ENCODE measurements at regions not wholly inside any gene's neighbourhood (a gene's known extent, or its start where the extent isn't known, plus 50 kb on each side); places are given as distances from the start of the nearest gene placed in this dataset.
A peak's percentile ranks its signal among the peaks of the same experiment; 100 is the strongest.

DNA sequence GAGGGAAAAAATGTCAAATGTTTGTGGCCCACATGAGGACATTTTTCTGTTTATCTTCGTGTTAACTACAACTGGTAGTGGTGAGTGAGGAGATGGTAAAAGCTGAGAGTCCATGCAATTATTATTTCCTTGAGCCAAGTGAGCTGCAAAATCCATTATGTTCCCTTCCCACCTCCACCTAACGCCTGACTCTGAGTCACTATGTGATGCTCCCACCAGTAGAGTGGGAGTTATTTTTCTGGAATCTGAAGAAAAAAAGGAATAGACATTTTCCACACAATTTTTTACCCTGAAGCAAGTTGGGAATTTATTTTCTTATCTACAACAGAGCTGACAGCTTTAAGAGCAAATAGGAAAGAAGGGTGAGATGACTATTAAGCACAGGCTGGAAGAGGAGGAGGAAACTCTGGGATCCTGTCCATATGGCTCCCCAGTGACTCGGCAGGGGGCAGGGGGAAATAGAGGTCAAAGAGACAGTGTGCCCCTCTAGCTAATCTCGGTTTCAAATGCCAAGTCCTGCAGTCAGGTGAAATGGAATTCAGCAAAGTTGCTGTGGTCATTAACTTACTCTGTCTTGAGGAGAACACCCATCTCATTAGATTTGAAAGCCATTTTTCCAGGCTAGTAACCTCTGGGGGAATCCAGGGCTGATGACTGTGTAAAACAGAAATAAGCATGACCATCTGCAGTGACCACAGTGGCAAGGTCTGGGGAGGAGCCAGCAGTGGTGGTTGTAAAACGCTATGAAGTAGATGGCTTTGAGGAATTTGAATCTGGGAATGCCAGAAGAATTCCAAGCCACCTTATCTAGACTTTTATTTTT lies 463.9 kb downstream of the STK39 start:
- H2BK12ac ChIP-seq (ENCODE audit: low read depth, low read length), result no peak overlapping the region
- no peak overlapping the region for H3K4me3 ChIP-seq (ENCODE audit: extremely low read depth in 1 of 4, insufficient read depth in 2 of 4, low read depth in 3 of 4, low read length in 4 of 4)
- H3K23me2 ChIP-seq (ENCODE audit: low read depth, low read length), result no peaks in the 10 kb centered on the region
- no peaks in the 10 kb centered on the region for H3K79me1 ChIP-seq (ENCODE audit: low read depth, low read length)
- ChIA-PET CTCF (ENCODE audit: partially characterized antibody) (interaction anchor here (0.6 to 2.6 kb wide), 10 partner anchors 14 to 1990 kb away, joined by 3 to 9 read pairs (median 4); no protein-coding TSS in a partner anchor), POLR2A (ENCODE audit: partially characterized antibody) (interaction anchor here (0.6 kb wide), 2 partner anchors 90 to 159 kb away, joined by 3 read pairs; no protein-coding TSS in a partner anchor)
- peaks cover 3 to 23% (median 13%) of the 10 kb centered on the region in 4 experiments for H3K4me1 ChIP-seq (replicated peaks in 1 of 4; ENCODE audit: control insufficient read depth in 3 of 4, insufficient read depth in 4 of 4, low read length in 3 of 4)
- no peak overlapping the region for H3K9ac ChIP-seq (replicated peaks in 1 of 4; ENCODE audit: extremely low read depth in 1 of 4, low read depth in 3 of 4, low read length in 3 of 4)
- peak overlapping the region; percentile 5; the same call in 1 of the 2 replicates for H3K18ac ChIP-seq (ENCODE audit: extremely low read depth, low read length)
- H3K14ac ChIP-seq (ENCODE audit: insufficient read length), result no peak overlapping the region
- no peak for DNase-seq (ENCODE audit: low read depth in 1 of 2, low spot score in 2 of 2)
- H3K79me2 ChIP-seq (ENCODE audit: control insufficient read depth in 1 of 2, insufficient read depth in 2 of 2, low read length in 2 of 2), result 0 out of 4 replicates have a peak, but pooled peaks cover 0 to 3% of the 10 kb centered on the region in 2 experiments
- no peak overlapping the region for H3K27ac ChIP-seq (ENCODE audit: low read depth, low read length)
- no peak overlapping the region for H2BK120ac ChIP-seq (replicated peaks; ENCODE audit: low read depth, low read length)
- H2BK5ac ChIP-seq (ENCODE audit: low read depth, low read length), result no peak overlapping the region
- H3K9me3 ChIP-seq (ENCODE audit: insufficient read depth in 2 of 2, low read depth in 1 of 2, low read length in 1 of 2), result no peaks in the 10 kb centered on the region
- no peaks in the 10 kb centered on the region; a peak in 1 of 7 replicates for H3K27me3 ChIP-seq (replicated peaks in 1 of 4; ENCODE audit: control insufficient read depth in 3 of 4, extremely low read depth in 1 of 4, insufficient read depth in 3 of 4, low read length in 3 of 4)
- no peaks in the 10 kb centered on the region for H4K20me1 ChIP-seq (replicated peaks in 1 of 2; ENCODE audit: control insufficient read depth in 1 of 2, insufficient read depth in 2 of 2, low read length in 2 of 2)
- H3K56ac ChIP-seq (replicated peaks; ENCODE audit: insufficient read length, low read depth, low read length), result no peak overlapping the region
- no peak overlapping the region for H2AFZ ChIP-seq (ENCODE audit: low read length)
- H3K23ac ChIP-seq (ENCODE audit: insufficient read length), result no peak overlapping the region
- no peak overlapping the region for H2BK15ac ChIP-seq (ENCODE audit: low read length)
- H3K4ac ChIP-seq (replicated peaks; ENCODE audit: insufficient read length, low read depth, low read length), result no peak overlapping the region
- H4K8ac ChIP-seq (ENCODE audit: extremely low read depth, insufficient read depth, low read length), result no peak overlapping the region
- no peak overlapping the region for H4K5ac ChIP-seq (ENCODE audit: insufficient read length, low read depth, low read length)
- no peak for FAIRE-seq
- H4K91ac ChIP-seq (replicated peaks; ENCODE audit: insufficient read length, low read length), result no peak overlapping the region
- H2BK20ac ChIP-seq (ENCODE audit: low read length), result no peak overlapping the region
- no peaks in the 10 kb centered on the region for H3K36me3 ChIP-seq (ENCODE audit: control insufficient read depth in 2 of 4, insufficient read depth in 4 of 4, low read length in 3 of 4)
- 74% methylated on average over 5 of the region's 5 CpGs; no CpG with 5 or more reads in 1 of the 2 experiments for WGBS, 2 experiments (ENCODE audit: extremely low coverage in 1 of 2, insufficient coverage in 1 of 2, insufficient read length in 1 of 2, insufficient replicate concordance in 2 of 2, low coverage in 1 of 2, low lambda C conversion rate in 2 of 2, missing lambda C conversion rate in 1 of 2)
- no peak overlapping the region for H3K4me2 ChIP-seq (ENCODE audit: insufficient read depth in 1 of 2, low read depth in 2 of 2, low read length in 2 of 2)
- no peak overlapping the region for H2AK5ac ChIP-seq (ENCODE audit: low read depth, low read length)
- no peak for TF ChIP-seq TAF1 (IDR thresholded peaks at IDR 0.05; ENCODE audit: low read depth, low read length)
- TF ChIP-seq RFX5 (IDR thresholded peaks at IDR 0.05; ENCODE audit: borderline replicate concordance, low read depth, low read length), result no peak
- TF ChIP-seq POLR2AphosphoS5 (IDR thresholded peaks at IDR 0.05; ENCODE audit: low read depth, low read length), result no peak
- TF ChIP-seq EGR1 (IDR thresholded peaks at IDR 0.05; ENCODE audit: borderline replicate concordance, low read depth, low read length), result no peak
- TF ChIP-seq NANOG (IDR thresholded peaks at IDR 0.05; ENCODE audit: insufficient read depth, low read depth, low read length, poor library complexity, severe bottlenecking), result no peak
- TF ChIP-seq SIN3A (conservative IDR thresholded peaks at IDR 0.05 in 1 of 2, IDR thresholded peaks at IDR 0.05 in 1 of 2; ENCODE audit: low read depth in 1 of 2, low read length in 2 of 2), result no peak
- TF ChIP-seq BCL11A (IDR thresholded peaks at IDR 0.05; ENCODE audit: low read depth in 2 of 2, low read length in 2 of 2), result no peak
- TF ChIP-seq CREB1 (IDR thresholded peaks at IDR 0.05), result no peak
- no peak for TF ChIP-seq YY1 (IDR thresholded peaks at IDR 0.05; ENCODE audit: low read depth, low read length)
- no peak for TF ChIP-seq RBBP5 (IDR thresholded peaks at IDR 0.05; ENCODE audit: borderline replicate concordance, low read depth, low read length)
- TF ChIP-seq SIX5 (IDR thresholded peaks at IDR 0.05; ENCODE audit: low read depth, low read length), result no peak
- TF ChIP-seq, protein P1, sequence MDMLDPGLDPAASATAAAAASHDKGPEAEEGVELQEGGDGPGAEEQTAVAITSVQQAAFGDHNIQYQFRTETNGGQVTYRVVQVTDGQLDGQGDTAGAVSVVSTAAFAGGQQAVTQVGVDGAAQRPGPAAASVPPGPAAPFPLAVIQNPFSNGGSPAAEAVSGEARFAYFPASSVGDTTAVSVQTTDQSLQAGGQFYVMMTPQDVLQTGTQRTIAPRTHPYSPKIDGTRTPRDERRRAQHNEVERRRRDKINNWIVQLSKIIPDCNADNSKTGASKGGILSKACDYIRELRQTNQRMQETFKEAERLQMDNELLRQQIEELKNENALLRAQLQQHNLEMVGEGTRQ (IDR thresholded peaks at IDR 0.05; ENCODE audit: low read length), result no peak
